Inferior parietal cortex (tissue), 1 donor: ENCODE measurements at regions not wholly inside any gene's neighbourhood (a gene's known extent, or its start where the extent isn't known, plus 50 kb on each side); places are given as distances from the start of the nearest gene placed in this dataset.
A peak's percentile ranks its signal among the peaks of the same experiment; 100 is the strongest.

Source experiments
- DNase-seq: peaks from one replicate; pipeline ENCODE4 v3.0.0-alpha.2; 2016; ENCODE audit errors: extremely low spot score

GRCh38 chr5:92998456-92998855 is 582.6 kb downstream of the NR2F1-AS1 start:
- DNase-seq: no peak

- no peak for DNase-seq
Measured at GRCh38 chr5:92994392-92994791, 586.6 kb downstream of the NR2F1-AS1 start.

GRCh38 chr5:92992073-92992472 is 588.9 kb downstream of the NR2F1-AS1 start:
- DNase-seq: no peak

GRCh38 chr5:92991581-92992067 is 589.4 kb downstream of the NR2F1-AS1 start:
- DNase-seq: no peak

- no peak for DNase-seq
Measured at GRCh38 chr5:92990771-92991170, 590.2 kb downstream of the NR2F1-AS1 start.

- no peak for DNase-seq
Measured at GRCh38 chr5:92981001-92981400, 600.0 kb downstream of the NR2F1-AS1 start.

GRCh38 chr5:92980491-92980890 is 600.5 kb downstream of the NR2F1-AS1 start:
- DNase-seq: no peak

GRCh38 chr5:92979716-92980115 is 601.3 kb downstream of the NR2F1-AS1 start:
- no peak for DNase-seq

GRCh38 chr5:92977846-92978540 is 603.0 kb downstream of the NR2F1-AS1 start:
- DNase-seq: peak; percentile 69

GRCh38 chr5:92976156-92976555 is 604.9 kb downstream of the NR2F1-AS1 start:
- DNase-seq: no peak

GRCh38 chr5:92969781-92970237 is 611.2 kb downstream of the NR2F1-AS1 start:
- peak; percentile 77 for DNase-seq

GRCh38 chr5:92969191-92969780 is 611.7 kb downstream of the NR2F1-AS1 start:
- DNase-seq: peak; percentile 42

GRCh38 chr5:92963800-92964199 is 617.2 kb downstream of the NR2F1-AS1 start:
- no peak for DNase-seq

GRCh38 chr5:92962752-92963151 is 618.3 kb downstream of the NR2F1-AS1 start:
- DNase-seq: no peak

GRCh38 chr5:92956886-92957285 is 624.1 kb downstream of the NR2F1-AS1 start:
- no peak for DNase-seq

- no peak for DNase-seq
Measured at GRCh38 chr5:92952243-92952642, 628.8 kb downstream of the NR2F1-AS1 start.

- no peak for DNase-seq
Measured at GRCh38 chr5:92951746-92952145, 629.3 kb downstream of the NR2F1-AS1 start.

- no peak for DNase-seq
Measured at GRCh38 chr5:92946546-92946945, 634.5 kb downstream of the NR2F1-AS1 start.

- DNase-seq: peak; percentile 22
Measured at GRCh38 chr5:92945605-92946097, 635.4 kb downstream of the NR2F1-AS1 start.

GRCh38 chr5:92944903-92945604 is 636.0 kb downstream of the NR2F1-AS1 start:
- peak; percentile 14 for DNase-seq

GRCh38 chr5:92944337-92944736 is 636.7 kb downstream of the NR2F1-AS1 start:
- DNase-seq: no peak

- DNase-seq: no peak
Measured at GRCh38 chr5:92942762-92943161, 638.3 kb downstream of the NR2F1-AS1 start.
